ENCODE measurements at regions not wholly inside any gene's neighbourhood (a gene's known extent, or its start where the extent isn't known, plus 50 kb on each side); places are given as distances from the start of the nearest gene placed in this dataset.
"Not testable (repeated sequence)": the region's sequence is repeated elsewhere in the genome, so short reads cannot be mapped to it uniquely, and the experiment has no call there.

GRCh38 chr15:22174088-22174487, 93.8 kb downstream of the OR4M2 start:
- H3K4me3 ChIP-seq; H3K27me3 ChIP-seq; H3K36me3 ChIP-seq; intact Hi-C loops (cut with DNase I); H3K4me1 ChIP-seq; H3K27ac ChIP-seq; H3K9me3 ChIP-seq; DNase-seq: not testable (repeated sequence)
- WGBS (ENCODE audit: insufficient coverage, low coverage, low lambda C conversion rate, missing lambda C conversion rate), result no CpG with 5 or more reads among the region's 5 CpGs
- peak in 2 of 4 donors; percentile 47 to 48 for ATAC-seq

GRCh38 chr15:22177965-22178364, 97.6 kb downstream of the OR4M2 start:
- H3K4me1 ChIP-seq; H3K36me3 ChIP-seq; DNase-seq; intact Hi-C loops (cut with DNase I); ATAC-seq; H3K27me3 ChIP-seq; H3K9me3 ChIP-seq; H3K4me3 ChIP-seq; H3K27ac ChIP-seq: not testable (repeated sequence)
- no CpG with 5 or more reads among the region's 7 CpGs for WGBS (ENCODE audit: insufficient coverage, low coverage, low lambda C conversion rate, missing lambda C conversion rate)

GRCh38 chr15:22178438-22178837, 98.1 kb downstream of the OR4M2 start:
- H3K9me3 ChIP-seq; H3K4me3 ChIP-seq; intact Hi-C loops (cut with DNase I); DNase-seq; H3K27me3 ChIP-seq; H3K36me3 ChIP-seq; ATAC-seq; H3K27ac ChIP-seq; H3K4me1 ChIP-seq: not testable (repeated sequence)
- WGBS (ENCODE audit: insufficient coverage, low coverage, low lambda C conversion rate, missing lambda C conversion rate), result no CpG with 5 or more reads among the region's 1 CpG

- H3K27ac ChIP-seq, result not testable (repeated sequence)
Measured at GRCh38 chr15:22179043-22179442, 98.7 kb downstream of the OR4M2 start.

GRCh38 chr15:22180611-22181010, 100.3 kb downstream of the OR4M2 start:
- H3K4me1 ChIP-seq; H3K36me3 ChIP-seq; DNase-seq; H3K27me3 ChIP-seq; H3K4me3 ChIP-seq; ATAC-seq; H3K27ac ChIP-seq; H3K9me3 ChIP-seq; intact Hi-C loops (cut with DNase I): not testable (repeated sequence)
- WGBS (ENCODE audit: insufficient coverage, low coverage, low lambda C conversion rate, missing lambda C conversion rate), result no CpG with 5 or more reads among the region's 7 CpGs

More at GRCh38 chr15:22179043-22179442, 98.7 kb downstream of the OR4M2 start:
- no CpG with 5 or more reads among the region's 3 CpGs for WGBS (ENCODE audit: insufficient coverage, low coverage, low lambda C conversion rate, missing lambda C conversion rate)
- H3K4me1 ChIP-seq; H3K27me3 ChIP-seq; intact Hi-C loops (cut with DNase I); ATAC-seq; H3K36me3 ChIP-seq; DNase-seq; H3K9me3 ChIP-seq; H3K4me3 ChIP-seq: not testable (repeated sequence)

- H3K27me3 ChIP-seq; DNase-seq; ATAC-seq; H3K4me3 ChIP-seq; H3K27ac ChIP-seq; H3K36me3 ChIP-seq; intact Hi-C loops (cut with DNase I); H3K9me3 ChIP-seq; H3K4me1 ChIP-seq: not testable (repeated sequence)
- WGBS (ENCODE audit: insufficient coverage, low coverage, low lambda C conversion rate, missing lambda C conversion rate), result no CpG with 5 or more reads among the region's 15 CpGs
Measured at GRCh38 chr15:22184678-22185077, 104.4 kb downstream of the OR4M2 start.

GRCh38 chr15:22186846-22187532, 106.7 kb downstream of the OR4M2 start:
- H3K4me3 ChIP-seq; H3K9me3 ChIP-seq; H3K36me3 ChIP-seq; ATAC-seq; H3K4me1 ChIP-seq; DNase-seq; H3K27ac ChIP-seq; H3K27me3 ChIP-seq; intact Hi-C loops (cut with DNase I): not testable (repeated sequence)
- WGBS (ENCODE audit: insufficient coverage, low coverage, low lambda C conversion rate, missing lambda C conversion rate), result no CpG with 5 or more reads among the region's 9 CpGs

GRCh38 chr15:22191818-22192217, 111.5 kb downstream of the OR4M2 start:
- H3K4me1 ChIP-seq; H3K9me3 ChIP-seq; ATAC-seq; H3K4me3 ChIP-seq; H3K36me3 ChIP-seq; intact Hi-C loops (cut with DNase I); H3K27ac ChIP-seq; DNase-seq; H3K27me3 ChIP-seq: not testable (repeated sequence)
- 55% methylated on average over 1 of the region's 3 CpGs for WGBS (ENCODE audit: insufficient coverage, low coverage, low lambda C conversion rate, missing lambda C conversion rate)

GRCh38 chr15:22194739-22195617, 114.7 kb downstream of the OR4M2 start:
- H3K27ac ChIP-seq; H3K27me3 ChIP-seq; ATAC-seq; H3K9me3 ChIP-seq; intact Hi-C loops (cut with DNase I); DNase-seq; H3K36me3 ChIP-seq; H3K4me1 ChIP-seq; H3K4me3 ChIP-seq: not testable (repeated sequence)
- 0% methylated on average over 1 of the region's 7 CpGs for WGBS (ENCODE audit: insufficient coverage, low coverage, low lambda C conversion rate, missing lambda C conversion rate)

GRCh38 chr15:22196423-22196822, 116.1 kb downstream of the OR4M2 start:
- H3K27ac ChIP-seq; H3K9me3 ChIP-seq; H3K27me3 ChIP-seq; H3K36me3 ChIP-seq; H3K4me1 ChIP-seq; intact Hi-C loops (cut with DNase I); ATAC-seq; DNase-seq; H3K4me3 ChIP-seq: not testable (repeated sequence)
- WGBS (ENCODE audit: insufficient coverage, low coverage, low lambda C conversion rate, missing lambda C conversion rate), result no CpG with 5 or more reads among the region's 2 CpGs

- H3K9me3 ChIP-seq; H3K4me3 ChIP-seq; H3K4me1 ChIP-seq; H3K27ac ChIP-seq; H3K27me3 ChIP-seq; ATAC-seq; H3K36me3 ChIP-seq; intact Hi-C loops (cut with DNase I); DNase-seq: not testable (repeated sequence)
- WGBS (ENCODE audit: insufficient coverage, low coverage, low lambda C conversion rate, missing lambda C conversion rate), result 38% methylated on average over 2 of the region's 3 CpGs
Measured at GRCh38 chr15:22200417-22200816, 120.1 kb downstream of the OR4M2 start.

Measured in right lobe of liver (tissue), 6 donors.